ENCODE measurements at regions not wholly inside any gene's neighbourhood (a gene's known extent, or its start where the extent isn't known, plus 50 kb on each side); places are given as distances from the start of the nearest gene placed in this dataset.
"Not testable (repeated sequence)": the region's sequence is repeated elsewhere in the genome, so short reads cannot be mapped to it uniquely, and the experiment has no call there.

DNA sequence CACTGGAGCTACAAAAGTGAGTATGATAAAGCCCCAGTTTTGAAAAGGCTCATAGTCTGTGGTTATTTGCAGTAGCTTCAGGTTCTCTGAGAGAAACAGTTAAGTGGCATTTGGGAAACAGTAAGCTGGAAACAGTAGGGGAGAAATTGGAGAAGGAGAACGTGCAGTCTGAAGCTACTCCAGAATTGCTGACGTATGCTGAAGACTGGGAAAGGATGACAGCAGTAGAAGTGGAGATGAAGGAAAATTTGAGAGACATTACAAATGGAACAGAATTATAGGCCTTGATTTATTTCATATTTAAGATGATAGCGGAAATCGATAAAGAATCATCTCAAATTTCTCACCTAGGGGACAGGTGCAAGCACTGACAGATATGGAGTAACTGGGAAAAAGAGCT is 248.8 kb downstream of the CAAP1 start:
- no peak for DNase-seq (ENCODE audit: low spot score in 2 of 2)
- Histone ChIP-seq H3K4me3 (no peak overlapping the region), H3K27me3 (no peaks in the 10 kb centered on the region), H3K9me3 (no peaks in the 10 kb centered on the region), H3K4me1 (no peaks in the 10 kb centered on the region), H3K27ac (no peak overlapping the region), H3K36me3 (no peaks in the 10 kb centered on the region)
- TF ChIP-seq EP300 (IDR thresholded peaks at IDR 0.05) = no peak
- WGBS, 2 donors = 86 to 90% methylated on average over 4 of the region's 4 CpGs

DNA sequence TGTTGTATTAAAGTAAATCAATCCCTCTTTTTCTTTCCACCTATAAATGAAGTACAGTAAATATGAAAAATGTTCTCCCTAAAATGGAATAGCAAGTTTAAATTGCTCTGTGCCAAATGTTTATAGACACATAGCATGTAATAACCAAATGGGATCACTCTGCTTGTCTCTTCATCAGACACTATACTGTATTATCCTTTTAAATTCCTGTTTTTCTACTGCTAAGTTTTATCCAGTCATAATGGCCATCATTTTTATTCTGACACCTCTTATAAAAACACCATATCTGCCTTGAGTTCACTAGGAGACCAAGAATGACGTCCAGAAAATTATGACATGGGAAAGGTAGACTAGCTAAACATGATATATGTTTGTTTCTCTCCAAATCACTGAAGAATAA is 252.8 kb downstream of the CAAP1 start:
- H3K4me1 ChIP-seq = no peaks in the 10 kb centered on the region
- 70 to 81% methylated on average over 1 of the region's 1 CpG for WGBS, 2 donors
- no peak overlapping the region for H3K4me3 ChIP-seq
- H3K27me3 ChIP-seq = no peaks in the 10 kb centered on the region
- H3K36me3 ChIP-seq = no peaks in the 10 kb centered on the region
- no peaks in the 10 kb centered on the region for H3K9me3 ChIP-seq
- no peak for DNase-seq (ENCODE audit: low spot score in 2 of 2)
- H3K27ac ChIP-seq = no peak overlapping the region
- TF ChIP-seq EP300 (IDR thresholded peaks at IDR 0.05) (no peak), POLR2A (IDR thresholded peaks at IDR 0.05) (no peak)
- TF ChIP-seq, protein P1, sequence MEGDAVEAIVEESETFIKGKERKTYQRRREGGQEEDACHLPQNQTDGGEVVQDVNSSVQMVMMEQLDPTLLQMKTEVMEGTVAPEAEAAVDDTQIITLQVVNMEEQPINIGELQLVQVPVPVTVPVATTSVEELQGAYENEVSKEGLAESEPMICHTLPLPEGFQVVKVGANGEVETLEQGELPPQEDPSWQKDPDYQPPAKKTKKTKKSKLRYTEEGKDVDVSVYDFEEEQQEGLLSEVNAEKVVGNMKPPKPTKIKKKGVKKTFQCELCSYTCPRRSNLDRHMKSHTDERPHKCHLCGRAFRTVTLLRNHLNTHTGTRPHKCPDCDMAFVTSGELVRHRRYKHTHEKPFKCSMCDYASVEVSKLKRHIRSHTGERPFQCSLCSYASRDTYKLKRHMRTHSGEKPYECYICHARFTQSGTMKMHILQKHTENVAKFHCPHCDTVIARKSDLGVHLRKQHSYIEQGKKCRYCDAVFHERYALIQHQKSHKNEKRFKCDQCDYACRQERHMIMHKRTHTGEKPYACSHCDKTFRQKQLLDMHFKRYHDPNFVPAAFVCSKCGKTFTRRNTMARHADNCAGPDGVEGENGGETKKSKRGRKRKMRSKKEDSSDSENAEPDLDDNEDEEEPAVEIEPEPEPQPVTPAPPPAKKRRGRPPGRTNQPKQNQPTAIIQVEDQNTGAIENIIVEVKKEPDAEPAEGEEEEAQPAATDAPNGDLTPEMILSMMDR (IDR thresholded peaks at IDR 0.05) = no peak

DNA sequence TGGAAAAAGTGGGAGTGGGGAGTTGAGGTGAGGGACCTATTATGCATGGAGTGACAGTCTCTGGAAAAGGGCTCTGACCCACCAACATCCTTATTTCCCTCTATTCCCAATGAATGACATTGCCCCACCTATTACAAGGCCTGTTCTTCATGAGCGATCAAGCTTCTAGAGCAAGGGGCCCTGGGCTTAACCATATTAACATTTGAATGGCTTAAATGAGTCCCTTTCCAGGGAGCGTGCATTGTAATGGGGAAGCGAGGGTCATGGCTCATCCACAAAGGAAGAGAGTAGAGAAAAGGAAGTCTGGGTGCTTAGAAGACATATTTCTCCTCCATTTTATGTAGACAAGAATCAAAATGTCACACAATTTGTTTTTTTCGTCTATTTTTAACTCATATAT is 255.5 kb downstream of the CAAP1 start:
- Histone ChIP-seq H3K36me3 (no peaks in the 10 kb centered on the region), H3K4me1 (no peaks in the 10 kb centered on the region), H3K27ac (no peak overlapping the region), H3K27me3 (no peaks in the 10 kb centered on the region), H3K9me3 (no peaks in the 10 kb centered on the region), H3K4me3 (no peak overlapping the region)
- DNase-seq (ENCODE audit: low spot score in 2 of 2) = no peak
- WGBS, 2 donors = 57 to 70% methylated on average over 4 of the region's 4 CpGs
- TF ChIP-seq POLR2A (IDR thresholded peaks at IDR 0.05) (no peak), EP300 (IDR thresholded peaks at IDR 0.05) (no peak)
- TF ChIP-seq, protein P1 (IDR thresholded peaks at IDR 0.05) = no peak

DNA sequence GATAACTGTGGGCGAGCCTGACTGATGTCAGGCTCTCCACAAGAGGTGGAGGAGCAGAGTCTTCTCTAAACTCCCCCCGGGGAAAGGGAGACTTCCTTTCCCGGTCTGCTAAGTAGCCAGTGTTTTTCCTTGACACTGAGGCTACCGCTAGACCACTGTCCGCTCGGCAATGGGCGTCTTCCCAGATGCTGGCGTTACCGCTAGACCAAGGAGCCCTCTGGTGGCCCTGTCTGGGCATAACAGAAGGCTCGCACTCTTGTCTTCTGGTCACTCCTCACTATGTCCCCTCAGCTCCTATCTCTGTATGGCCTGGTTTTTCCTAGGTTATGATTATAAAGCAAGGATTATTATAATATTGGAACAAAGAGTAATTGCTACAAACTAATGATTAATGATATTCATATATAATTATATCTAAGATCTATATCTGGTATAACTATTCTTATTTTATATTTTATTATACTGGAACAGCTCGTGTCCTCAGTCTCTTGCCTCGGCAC is 278.7 kb downstream of the CAAP1 start:
- H3K4me3 ChIP-seq; H3K27me3 ChIP-seq; H3K27ac ChIP-seq; DNase-seq (ENCODE audit: low spot score in 2 of 2); H3K36me3 ChIP-seq; H3K4me1 ChIP-seq; H3K9me3 ChIP-seq: not testable (repeated sequence)
- TF ChIP-seq, protein P1 (IDR thresholded peaks at IDR 0.05) = peak in 3 of 5 experiments; percentile 16 to 33 (median 22)
- 58 to 68% methylated on average over 12 of the region's 12 CpGs for WGBS, 2 donors

DNA sequence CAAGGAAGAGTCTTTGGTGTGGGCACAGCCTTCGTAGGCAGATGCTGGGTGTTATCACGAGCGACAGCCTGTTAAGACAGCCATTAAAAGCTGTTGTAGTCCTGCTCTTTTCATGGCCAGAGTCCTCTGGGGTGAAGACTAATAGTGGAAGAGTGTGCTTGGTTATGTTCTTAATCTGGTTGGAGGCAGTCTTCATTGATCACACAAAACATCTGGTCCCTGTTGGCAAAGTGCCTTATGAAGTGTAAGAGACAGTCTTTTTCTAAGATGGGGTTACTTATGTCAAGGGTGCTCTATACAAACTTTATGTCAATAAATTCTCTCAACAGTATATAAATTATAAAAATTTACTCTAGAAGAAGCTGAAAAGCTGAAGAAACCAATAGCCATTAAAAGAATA is 280.4 kb downstream of the CAAP1 start:
- Histone ChIP-seq H3K4me1 (no peaks in the 10 kb centered on the region), H3K9me3 (no peaks in the 10 kb centered on the region), H3K36me3 (no peaks in the 10 kb centered on the region), H3K27me3 (no peaks in the 10 kb centered on the region), H3K4me3 (no peak overlapping the region), H3K27ac (no peak overlapping the region)
- TF ChIP-seq, protein P1 (IDR thresholded peaks at IDR 0.05) = no peak
- TF ChIP-seq POLR2A (IDR thresholded peaks at IDR 0.05) (no peak), EP300 (IDR thresholded peaks at IDR 0.05) (no peak)
- 61 to 65% methylated on average over 3 of the region's 3 CpGs for WGBS, 2 donors
- DNase-seq (ENCODE audit: low spot score in 2 of 2) = no peak

DNA sequence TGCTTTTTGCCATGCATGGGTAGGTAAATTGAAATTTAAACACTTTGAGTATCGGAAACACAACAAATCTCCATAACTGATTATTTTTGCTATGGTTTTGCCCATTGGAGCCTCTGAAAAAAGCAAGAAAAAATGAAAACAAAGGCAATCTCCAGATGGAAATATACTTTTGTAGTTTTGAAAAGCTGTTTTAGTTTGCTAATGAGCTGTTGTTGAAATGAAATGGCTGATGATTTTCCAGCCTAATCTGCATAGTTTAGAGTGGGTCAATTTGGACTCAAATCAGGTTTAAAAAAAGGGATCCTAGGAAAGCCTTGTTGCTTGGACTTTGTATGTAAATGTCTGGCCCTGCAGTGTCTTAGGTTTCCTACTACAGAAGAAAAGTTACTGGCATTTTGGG is 285.8 kb downstream of the CAAP1 start:
- TF ChIP-seq, protein P1 (IDR thresholded peaks at IDR 0.05) = no peak
- TF ChIP-seq EP300 (IDR thresholded peaks at IDR 0.05) (no peak), POLR2A (IDR thresholded peaks at IDR 0.05) (no peak)

More for the DNA sequence above, 285.8 kb downstream of the CAAP1 start:
- WGBS, 2 donors = 87 to 90% methylated on average over 1 of the region's 1 CpG
- DNase-seq (ENCODE audit: low spot score in 2 of 2) = no peak
- no peak overlapping the region for H3K27ac ChIP-seq
- no peak overlapping the region for H3K4me3 ChIP-seq
- no peaks in the 10 kb centered on the region for H3K36me3 ChIP-seq
- H3K27me3 ChIP-seq = no peaks in the 10 kb centered on the region
- H3K9me3 ChIP-seq = no peaks in the 10 kb centered on the region
- no peaks in the 10 kb centered on the region for H3K4me1 ChIP-seq
